WTC11 (cell line): ENCODE measurements at regions not wholly inside any gene's neighbourhood (a gene's known extent, or its start where the extent isn't known, plus 50 kb on each side); places are given as distances from the start of the nearest gene placed in this dataset.

ENCODE experiments used
- CBFB ChIP-seq: sonication (generic); formaldehyde crosslinking; IDR thresholded peaks from 2 replicates; pipeline ENCODE4 v1.8.1; 2022; ENCODE audit warnings: mild to moderate bottlenecking, low read depth, missing genetic modification reagents
- CTCF ChIP-seq: fragments of 200-600 bp; IDR thresholded peaks from 2 replicates; pipeline ENCODE4 v1.8.0; 2022; ENCODE audit warnings: antibody characterized with exemption
- E2F4 ChIP-seq: sonication (generic); formaldehyde crosslinking; IDR thresholded peaks from 2 replicates; pipeline ENCODE4 v1.8.1; 2022; ENCODE audit warnings: low read depth, mild to moderate bottlenecking, moderate library complexity, missing genetic modification reagents, borderline replicate concordance
- ELF4 ChIP-seq: sonication (generic); formaldehyde crosslinking; IDR thresholded peaks from 2 replicates; pipeline ENCODE4 v1.8.1; 2022; ENCODE audit warnings: low read depth, mild to moderate bottlenecking, moderate library complexity, missing genetic modification reagents
- FOXJ3 ChIP-seq: sonication (generic); formaldehyde crosslinking; IDR thresholded peaks from 2 replicates; pipeline ENCODE4 v1.9.0; 2021; ENCODE audit warnings: missing genetic modification reagents, mild to moderate bottlenecking, borderline replicate concordance
- HMGXB4 ChIP-seq: sonication (generic); formaldehyde crosslinking; IDR thresholded peaks from 2 replicates; pipeline ENCODE4 v1.8.1; 2023; ENCODE audit warnings: mild to moderate bottlenecking, moderate library complexity, missing genetic modification reagents
- JUN ChIP-seq: sonication (generic); formaldehyde crosslinking; IDR thresholded peaks from 2 replicates; pipeline ENCODE4 v1.8.0; 2023; ENCODE audit warnings: mild to moderate bottlenecking, missing genetic modification reagents
- NR2C2 ChIP-seq: sonication (generic); formaldehyde crosslinking; IDR thresholded peaks from 2 replicates; pipeline ENCODE4 v1.8.0; 2022; ENCODE audit warnings: mild to moderate bottlenecking, missing genetic modification reagents
- NR3C1 ChIP-seq: sonication (generic); formaldehyde crosslinking; conservative IDR thresholded peaks from 2 replicates; pipeline ENCODE4 v1.8.1; 2023; ENCODE audit warnings: low read depth, mild to moderate bottlenecking, missing genetic modification reagents
- ZBTB43 ChIP-seq: sonication (generic); formaldehyde crosslinking; IDR thresholded peaks from 2 replicates; pipeline ENCODE4 v1.8.1; 2023; ENCODE audit warnings: mild to moderate bottlenecking, missing genetic modification reagents
- ZNF121 ChIP-seq: sonication (generic); formaldehyde crosslinking; IDR thresholded peaks from 2 replicates; pipeline ENCODE4 v1.8.0; 2023; ENCODE audit warnings: missing genetic modification reagents

- TF ChIP-seq ZNF121 (CRISPR knock-in tag) (no peak), ELF4 (CRISPR knock-in tag) (no peak), CTCF (no peak), NR3C1 (CRISPR knock-in tag) (no peak), NR2C2 (CRISPR knock-in tag) (no peak), HMGXB4 (CRISPR knock-in tag) (no peak), FOXJ3 (no peak), CBFB (CRISPR knock-in tag) (no peak), ZBTB43 (CRISPR knock-in tag) (no peak), E2F4 (CRISPR knock-in tag) (no peak), JUN (CRISPR knock-in tag) (no peak)
These were observed 207.5 kb upstream of the HAAO start for GRCh38 chr2:42999856-43000241.
